Spleen (tissue), 11 donors: ENCODE measurements at regions not wholly inside any gene's neighbourhood (a gene's known extent, or its start where the extent isn't known, plus 50 kb on each side); places are given as distances from the start of the nearest gene placed in this dataset.
"Not testable (repeated sequence)": the region's sequence is repeated elsewhere in the genome, so short reads cannot be mapped to it uniquely, and the experiment has no call there.

Experiments
- DNase-seq: peaks from one replicate; pipeline ENCODE4 v3.0.0-alpha.2; 2020
- H3K27ac ChIP-seq, 8 donors: fragments of 200-600 bp; sonication (generic) in 7 of 8; 1 replicate in 4 of 8; 2 replicates in 4 of 8; pipeline versions ENCODE4 v1.5.0 to v1.8.0; 2016 to 2021; ENCODE audit warnings: inconsistent platforms in 4 of 8, mild to moderate bottlenecking in 4 of 8, moderate library complexity in 1 of 8
- H3K27me3 ChIP-seq, 7 donors: fragments of 200-600 bp; sonication (generic) in 6 of 7; replicated peaks in 1 of 7; 1 replicate in 4 of 7; 2 replicates in 3 of 7; pipeline versions ENCODE4 v1.5.0 to v1.8.0; 2016 to 2021; ENCODE audit warnings: inconsistent platforms in 3 of 7, mild to moderate bottlenecking in 1 of 7
- H3K36me3 ChIP-seq, 6 donors: fragments of 200-600 bp; sonication (generic) in 5 of 6; 1 replicate in 4 of 6; 2 replicates in 2 of 6; pipeline versions ENCODE4 v1.5.0 to v1.8.0; 2016 to 2021; ENCODE audit warnings: inconsistent platforms in 2 of 6
- H3K4me1 ChIP-seq, 6 donors: fragments of 200-600 bp; sonication (generic) in 5 of 6; 1 replicate in 3 of 6; 2 replicates in 3 of 6; pipeline versions ENCODE4 v1.5.0 to v1.8.0; 2016 to 2021; ENCODE audit warnings: inconsistent platforms in 3 of 6
- H3K4me3 ChIP-seq, 8 donors: fragments of 200-600 bp; sonication (generic) in 7 of 8; 1 replicate in 4 of 8; 2 replicates in 4 of 8; pipeline versions ENCODE4 v1.5.0 to v1.8.0; 2016 to 2021; ENCODE audit warnings: inconsistent platforms in 4 of 8, mild to moderate bottlenecking in 4 of 8, moderate library complexity in 2 of 8
- H3K9me3 ChIP-seq, 8 donors: fragments of 200-600 bp; sonication (generic) in 7 of 8; 1 replicate in 4 of 8; 2 replicates in 4 of 8; pipeline versions ENCODE4 v1.5.0 to v1.8.0; 2016 to 2021; ENCODE audit warnings: inconsistent platforms in 4 of 8
- POLR2A ChIP-seq, 3 donors: fragments of 450-650 bp; IDR thresholded peaks; one replicate each; pipeline ENCODE4 v1.5.1; 2017; ENCODE audit warnings: antibody characterized with exemption in 3 of 3, mild to moderate bottlenecking in 1 of 3
- POLR2AphosphoS5 ChIP-seq, 3 donors: sonication (generic); formaldehyde crosslinking; IDR thresholded peaks; one replicate each; pipeline ENCODE4 v1.5.1; 2017; ENCODE audit warnings: antibody characterized with exemption in 3 of 3
- WGBS, 5 donors: extraction: QIAGEN DNeasy Blood & Tissue Kit in 3 of 5; methylation state at CpG; one replicate each; pipeline versions ENCODE4 v1.1.5 to v1.1.7; 2013 to 2018; 5-methylcytosine and 5-hydroxymethylcytosine counted together
- intact Hi-C: fragments of 100-400 bp; cut with DNase I; formaldehyde crosslinking; loops from one replicate; pipeline ENCODE4 v1.15.0; 2023; ENCODE audit warnings: low total_unique reads
- TF ChIP-seq, protein P1 (sequence below), 11 experiments: fragments of 200-600 bp in 7 of 11; fragments of 450-650 bp in 4 of 11; sonication (generic) in 4 of 11; IDR thresholded peaks in 8 of 11; conservative IDR thresholded peaks in 3 of 11; 1 replicate in 7 of 11; 2 replicates in 4 of 11; pipeline versions ENCODE4 v1.4.0 to v1.8.0; 2016 to 2021; ENCODE audit warnings: antibody characterized with exemption in 11 of 11, inconsistent platforms in 4 of 11, mild to moderate bottlenecking in 1 of 11
- donor health status: healthy with polysubstance abuse.
- donor health status: DM: no; HTN: no; CAD: no; lungs with moderate emphysema.
- donor health status: DM: no; HTN: no; CAD: no.
- donor health status: Bipolar disorder and iron deficiency.
- donor health status: healthy.
- donor health status: DM: no; HTN: no; CAD: no.
- donor health status: DM: yes; HTN: yes; CAD: no.

DNA sequence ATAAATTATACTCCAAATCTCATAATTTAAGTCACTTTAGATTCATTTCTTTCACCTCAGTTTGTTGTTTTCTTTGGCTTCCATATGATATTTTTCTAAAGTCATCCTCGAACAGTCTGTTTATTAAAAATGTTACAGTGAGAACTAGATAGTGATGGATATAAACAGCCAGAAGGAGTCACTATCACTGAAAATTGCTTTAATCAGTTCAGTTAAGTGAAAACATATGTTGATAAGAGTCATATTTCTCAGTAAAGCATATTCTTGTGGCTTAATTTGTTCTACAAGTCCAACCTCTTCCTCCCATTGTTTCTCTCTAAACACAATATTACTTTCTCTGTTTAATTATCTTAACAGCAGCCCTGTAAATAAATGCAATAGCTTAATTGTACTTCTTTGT is 427.5 kb upstream of the ALCAM start:
- H3K36me3 ChIP-seq = no peaks in the 10 kb centered on the region
- 63 to 88% (median 73%) methylated on average over 1 of the region's 1 CpG for WGBS, 5 donors

DNA sequence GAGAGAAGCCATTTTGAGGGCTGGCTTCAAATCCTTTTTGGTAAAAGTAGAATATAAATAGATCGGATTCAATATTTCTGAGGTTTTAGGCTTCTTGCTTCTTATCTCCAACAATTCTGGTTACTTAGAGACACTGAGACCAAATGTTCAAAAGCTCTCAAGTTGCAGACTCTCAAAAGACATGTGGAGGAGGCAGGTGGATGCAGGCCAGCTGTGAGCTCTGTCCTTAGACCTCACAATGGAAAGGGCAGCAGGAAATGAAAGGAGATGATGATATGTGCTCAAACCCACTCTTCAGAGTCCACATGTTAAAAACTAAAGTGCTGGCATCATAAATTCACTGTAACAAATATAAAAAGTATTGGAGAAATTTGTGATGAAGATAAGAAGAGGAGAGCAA is 424.9 kb upstream of the ALCAM start:
- Histone ChIP-seq H3K4me1 (no peaks in the 10 kb centered on the region), H3K4me3 (no peak overlapping the region), H3K36me3 (no peaks in the 10 kb centered on the region), H3K27ac (no peak overlapping the region), H3K27me3 (no peaks in the 10 kb centered on the region), H3K9me3 (peaks cover 0 to 3% (median 0%) of the 10 kb centered on the region in 8 donors)
- WGBS, 5 donors = 78 to 94% (median 84%) methylated on average over 1 of the region's 1 CpG
- intact Hi-C loops = no loop called here
- TF ChIP-seq, protein P1, sequence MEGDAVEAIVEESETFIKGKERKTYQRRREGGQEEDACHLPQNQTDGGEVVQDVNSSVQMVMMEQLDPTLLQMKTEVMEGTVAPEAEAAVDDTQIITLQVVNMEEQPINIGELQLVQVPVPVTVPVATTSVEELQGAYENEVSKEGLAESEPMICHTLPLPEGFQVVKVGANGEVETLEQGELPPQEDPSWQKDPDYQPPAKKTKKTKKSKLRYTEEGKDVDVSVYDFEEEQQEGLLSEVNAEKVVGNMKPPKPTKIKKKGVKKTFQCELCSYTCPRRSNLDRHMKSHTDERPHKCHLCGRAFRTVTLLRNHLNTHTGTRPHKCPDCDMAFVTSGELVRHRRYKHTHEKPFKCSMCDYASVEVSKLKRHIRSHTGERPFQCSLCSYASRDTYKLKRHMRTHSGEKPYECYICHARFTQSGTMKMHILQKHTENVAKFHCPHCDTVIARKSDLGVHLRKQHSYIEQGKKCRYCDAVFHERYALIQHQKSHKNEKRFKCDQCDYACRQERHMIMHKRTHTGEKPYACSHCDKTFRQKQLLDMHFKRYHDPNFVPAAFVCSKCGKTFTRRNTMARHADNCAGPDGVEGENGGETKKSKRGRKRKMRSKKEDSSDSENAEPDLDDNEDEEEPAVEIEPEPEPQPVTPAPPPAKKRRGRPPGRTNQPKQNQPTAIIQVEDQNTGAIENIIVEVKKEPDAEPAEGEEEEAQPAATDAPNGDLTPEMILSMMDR (IDR thresholded peaks at IDR 0.05 in 8 of 11, conservative IDR thresholded peaks at IDR 0.05 in 3 of 11) = no peak
- TF ChIP-seq POLR2AphosphoS5 (IDR thresholded peaks at IDR 0.05) (no peak), POLR2A (IDR thresholded peaks at IDR 0.05) (no peak)
- no peak for DNase-seq

More for the DNA sequence above, 427.5 kb upstream of the ALCAM start:
- no peak for TF ChIP-seq POLR2A (IDR thresholded peaks at IDR 0.05)
- TF ChIP-seq, protein P1 (IDR thresholded peaks at IDR 0.05 in 8 of 11, conservative IDR thresholded peaks at IDR 0.05 in 3 of 11) = no peak
- TF ChIP-seq POLR2AphosphoS5 (IDR thresholded peaks at IDR 0.05) = no peak
- no peak for DNase-seq
- Histone ChIP-seq H3K4me1 (no peaks in the 10 kb centered on the region), H3K27ac (no peak overlapping the region), H3K4me3 (no peak overlapping the region), H3K27me3 (no peaks in the 10 kb centered on the region), H3K9me3 (no peaks in the 10 kb centered on the region)
- intact Hi-C loops = no loop called here

DNA sequence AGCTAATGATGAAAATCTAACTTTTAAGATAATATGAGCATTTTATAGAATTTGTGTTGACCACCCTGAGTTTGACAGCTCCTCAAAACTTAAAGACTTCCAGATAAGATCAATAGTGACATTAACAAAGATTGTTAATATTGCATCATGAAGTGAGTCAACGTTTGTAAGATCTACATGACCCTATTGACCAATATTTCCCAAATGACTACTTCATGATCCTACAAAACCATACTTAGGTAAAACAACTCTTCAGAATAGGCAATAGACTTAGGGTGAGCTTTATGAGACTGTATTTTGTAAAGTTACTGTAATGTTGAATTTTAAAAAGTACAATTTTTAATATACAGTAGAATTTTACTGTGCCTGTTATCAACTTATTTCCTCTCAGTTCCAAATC is 422.7 kb upstream of the ALCAM start:
- Histone ChIP-seq H3K9me3 (peaks cover 0 to 3% (median 0%) of the 10 kb centered on the region in 8 donors), H3K27me3 (no peaks in the 10 kb centered on the region), H3K36me3 (no peaks in the 10 kb centered on the region), H3K27ac (no peak overlapping the region), H3K4me3 (no peak overlapping the region), H3K4me1 (no peaks in the 10 kb centered on the region)
- TF ChIP-seq POLR2A (IDR thresholded peaks at IDR 0.05) (no peak), POLR2AphosphoS5 (IDR thresholded peaks at IDR 0.05) (no peak)
- TF ChIP-seq, protein P1 (IDR thresholded peaks at IDR 0.05 in 8 of 11, conservative IDR thresholded peaks at IDR 0.05 in 3 of 11) = no peak
- 68 to 74% (median 69%) methylated on average over 1 of the region's 1 CpG for WGBS, 5 donors
- intact Hi-C loops = no loop called here
- DNase-seq = no peak

DNA sequence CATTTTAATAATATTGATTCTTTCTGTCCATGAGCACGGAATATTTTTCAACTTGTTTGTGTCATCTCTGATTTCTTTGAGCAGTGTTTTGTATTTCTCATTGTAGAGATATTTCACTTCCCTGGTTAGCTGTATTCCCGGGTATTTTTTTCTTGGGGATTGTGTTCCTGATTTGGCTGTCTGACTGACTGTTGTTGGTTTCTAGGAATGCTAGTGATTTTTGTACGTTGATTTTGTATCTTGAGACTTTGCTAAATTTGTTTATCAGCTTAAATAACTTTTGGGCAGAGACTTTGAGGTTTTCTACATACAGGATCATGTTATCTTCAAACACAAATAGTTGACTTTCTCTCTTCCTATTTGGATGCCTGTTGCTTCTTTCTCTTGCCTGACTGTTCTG is 418.8 kb upstream of the ALCAM start:
- intact Hi-C loops = no loop called here
- no peak for DNase-seq
- no peak overlapping the region for H3K4me3 ChIP-seq
- WGBS, 5 donors = 39 to 88% (median 44%) methylated on average over 3 of the region's 3 CpGs
- no peaks in the 10 kb centered on the region for H3K36me3 ChIP-seq
- TF ChIP-seq, protein P1 (IDR thresholded peaks at IDR 0.05 in 8 of 11, conservative IDR thresholded peaks at IDR 0.05 in 3 of 11) = no peak
- no peak for TF ChIP-seq POLR2AphosphoS5 (IDR thresholded peaks at IDR 0.05)
- no peak for TF ChIP-seq POLR2A (IDR thresholded peaks at IDR 0.05)
- no peaks in the 10 kb centered on the region for H3K4me1 ChIP-seq
- H3K27ac ChIP-seq = no peak overlapping the region
- H3K27me3 ChIP-seq = no peaks in the 10 kb centered on the region
- peaks cover 0 to 3% (median 0%) of the 10 kb centered on the region in 8 donors for H3K9me3 ChIP-seq

GRCh38 chr3:104949810-104950209 is 416.9 kb upstream of the ALCAM start:
- DNase-seq, H3K4me1 ChIP-seq, H3K27me3 ChIP-seq, H3K4me3 ChIP-seq, H3K36me3 ChIP-seq, H3K27ac ChIP-seq, H3K9me3 ChIP-seq, intact Hi-C loops: not testable (repeated sequence)
- WGBS, 5 donors = 39 to 64% (median 57%) methylated on average over 4 of the region's 4 CpGs
